Spleen (tissue), 11 donors: ENCODE measurements at regions not wholly inside any gene's neighbourhood (a gene's known extent, or its start where the extent isn't known, plus 50 kb on each side); places are given as distances from the start of the nearest gene placed in this dataset.

ENCODE experiments used
- DNase-seq: peaks from one replicate; pipeline ENCODE4 v3.0.0-alpha.2; 2020
- H3K27ac ChIP-seq, 8 donors: fragments of 200-600 bp; sonication (generic) in 7 of 8; 1 replicate in 4 of 8; 2 replicates in 4 of 8; pipeline versions ENCODE4 v1.5.0 to v1.8.0; 2016 to 2021; ENCODE audit warnings: inconsistent platforms in 4 of 8, mild to moderate bottlenecking in 4 of 8, moderate library complexity in 1 of 8
- H3K27me3 ChIP-seq, 7 donors: fragments of 200-600 bp; sonication (generic) in 6 of 7; replicated peaks in 1 of 7; 1 replicate in 4 of 7; 2 replicates in 3 of 7; pipeline versions ENCODE4 v1.5.0 to v1.8.0; 2016 to 2021; ENCODE audit warnings: inconsistent platforms in 3 of 7, mild to moderate bottlenecking in 1 of 7
- H3K36me3 ChIP-seq, 6 donors: fragments of 200-600 bp; sonication (generic) in 5 of 6; 1 replicate in 4 of 6; 2 replicates in 2 of 6; pipeline versions ENCODE4 v1.5.0 to v1.8.0; 2016 to 2021; ENCODE audit warnings: inconsistent platforms in 2 of 6
- H3K4me1 ChIP-seq, 6 donors: fragments of 200-600 bp; sonication (generic) in 5 of 6; 1 replicate in 3 of 6; 2 replicates in 3 of 6; pipeline versions ENCODE4 v1.5.0 to v1.8.0; 2016 to 2021; ENCODE audit warnings: inconsistent platforms in 3 of 6
- H3K4me3 ChIP-seq, 8 donors: fragments of 200-600 bp; sonication (generic) in 7 of 8; 1 replicate in 4 of 8; 2 replicates in 4 of 8; pipeline versions ENCODE4 v1.5.0 to v1.8.0; 2016 to 2021; ENCODE audit warnings: inconsistent platforms in 4 of 8, mild to moderate bottlenecking in 4 of 8, moderate library complexity in 2 of 8
- H3K9me3 ChIP-seq, 8 donors: fragments of 200-600 bp; sonication (generic) in 7 of 8; 1 replicate in 4 of 8; 2 replicates in 4 of 8; pipeline versions ENCODE4 v1.5.0 to v1.8.0; 2016 to 2021; ENCODE audit warnings: inconsistent platforms in 4 of 8
- POLR2A ChIP-seq, 3 donors: fragments of 450-650 bp; IDR thresholded peaks; one replicate each; pipeline ENCODE4 v1.5.1; 2017; ENCODE audit warnings: antibody characterized with exemption in 3 of 3, mild to moderate bottlenecking in 1 of 3
- POLR2AphosphoS5 ChIP-seq, 3 donors: sonication (generic); formaldehyde crosslinking; IDR thresholded peaks; one replicate each; pipeline ENCODE4 v1.5.1; 2017; ENCODE audit warnings: antibody characterized with exemption in 3 of 3
- WGBS, 5 donors: extraction: QIAGEN DNeasy Blood & Tissue Kit in 3 of 5; methylation state at CpG; one replicate each; pipeline versions ENCODE4 v1.1.5 to v1.1.7; 2013 to 2018; 5-methylcytosine and 5-hydroxymethylcytosine counted together
- intact Hi-C: fragments of 100-400 bp; cut with DNase I; formaldehyde crosslinking; loops from one replicate; pipeline ENCODE4 v1.15.0; 2023; ENCODE audit warnings: low total_unique reads
- TF ChIP-seq, protein P1 (sequence below), 11 experiments: fragments of 200-600 bp in 7 of 11; fragments of 450-650 bp in 4 of 11; sonication (generic) in 4 of 11; IDR thresholded peaks in 8 of 11; conservative IDR thresholded peaks in 3 of 11; 1 replicate in 7 of 11; 2 replicates in 4 of 11; pipeline versions ENCODE4 v1.4.0 to v1.8.0; 2016 to 2021; ENCODE audit warnings: antibody characterized with exemption in 11 of 11, inconsistent platforms in 4 of 11, mild to moderate bottlenecking in 1 of 11
- donor health status: healthy with polysubstance abuse.
- donor health status: DM: no; HTN: no; CAD: no; lungs with moderate emphysema.
- donor health status: DM: no; HTN: no; CAD: no.
- donor health status: Bipolar disorder and iron deficiency.
- donor health status: healthy.
- donor health status: DM: no; HTN: no; CAD: no.
- donor health status: DM: yes; HTN: yes; CAD: no.

DNA sequence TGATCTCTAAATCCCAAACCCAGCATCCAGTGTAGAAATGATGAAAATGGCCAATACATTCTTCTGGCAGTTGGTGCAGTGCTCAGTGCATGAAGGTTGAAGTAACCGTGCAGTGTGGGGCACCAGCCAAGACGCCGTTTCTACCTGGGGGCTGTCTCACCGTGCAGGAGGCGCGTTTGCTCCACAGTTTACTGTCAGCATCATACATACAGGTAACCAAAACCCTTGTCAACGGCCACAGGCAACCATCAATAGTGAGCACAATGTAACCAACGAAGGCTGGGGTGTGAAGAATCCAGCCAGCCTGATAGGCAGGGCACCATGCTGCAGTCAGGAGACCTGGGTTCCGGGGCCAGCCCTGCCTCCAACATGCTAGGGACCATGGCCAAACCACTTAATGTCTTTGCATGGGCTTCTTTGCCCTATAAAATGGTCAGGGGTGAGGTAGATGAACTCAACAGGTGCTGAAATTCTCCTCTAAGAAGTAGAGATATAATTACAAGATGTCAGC, 127.5 kb upstream of the ID2 start:
- Histone ChIP-seq H3K27ac (no peak overlapping the region), H3K27me3 (no peaks in the 10 kb centered on the region), H3K4me3 (no peak overlapping the region), H3K36me3 (no peaks in the 10 kb centered on the region), H3K9me3 (peaks cover 0 to 19% (median 10%) of the 10 kb centered on the region in 8 donors), H3K4me1 (peaks cover 0 to 16% (median 4%) of the 10 kb centered on the region in 6 donors)
- DNase-seq: peak; percentile 36
- intact Hi-C loops: no loop called here
- WGBS, 5 donors: 94 to 97% (median 96%) methylated on average over 9 of the region's 9 CpGs
- TF ChIP-seq, protein P1, sequence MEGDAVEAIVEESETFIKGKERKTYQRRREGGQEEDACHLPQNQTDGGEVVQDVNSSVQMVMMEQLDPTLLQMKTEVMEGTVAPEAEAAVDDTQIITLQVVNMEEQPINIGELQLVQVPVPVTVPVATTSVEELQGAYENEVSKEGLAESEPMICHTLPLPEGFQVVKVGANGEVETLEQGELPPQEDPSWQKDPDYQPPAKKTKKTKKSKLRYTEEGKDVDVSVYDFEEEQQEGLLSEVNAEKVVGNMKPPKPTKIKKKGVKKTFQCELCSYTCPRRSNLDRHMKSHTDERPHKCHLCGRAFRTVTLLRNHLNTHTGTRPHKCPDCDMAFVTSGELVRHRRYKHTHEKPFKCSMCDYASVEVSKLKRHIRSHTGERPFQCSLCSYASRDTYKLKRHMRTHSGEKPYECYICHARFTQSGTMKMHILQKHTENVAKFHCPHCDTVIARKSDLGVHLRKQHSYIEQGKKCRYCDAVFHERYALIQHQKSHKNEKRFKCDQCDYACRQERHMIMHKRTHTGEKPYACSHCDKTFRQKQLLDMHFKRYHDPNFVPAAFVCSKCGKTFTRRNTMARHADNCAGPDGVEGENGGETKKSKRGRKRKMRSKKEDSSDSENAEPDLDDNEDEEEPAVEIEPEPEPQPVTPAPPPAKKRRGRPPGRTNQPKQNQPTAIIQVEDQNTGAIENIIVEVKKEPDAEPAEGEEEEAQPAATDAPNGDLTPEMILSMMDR (IDR thresholded peaks at IDR 0.05 in 8 of 11, conservative IDR thresholded peaks at IDR 0.05 in 3 of 11): no peak
- TF ChIP-seq POLR2A (IDR thresholded peaks at IDR 0.05): no peak
- no peak for TF ChIP-seq POLR2AphosphoS5 (IDR thresholded peaks at IDR 0.05)

DNA sequence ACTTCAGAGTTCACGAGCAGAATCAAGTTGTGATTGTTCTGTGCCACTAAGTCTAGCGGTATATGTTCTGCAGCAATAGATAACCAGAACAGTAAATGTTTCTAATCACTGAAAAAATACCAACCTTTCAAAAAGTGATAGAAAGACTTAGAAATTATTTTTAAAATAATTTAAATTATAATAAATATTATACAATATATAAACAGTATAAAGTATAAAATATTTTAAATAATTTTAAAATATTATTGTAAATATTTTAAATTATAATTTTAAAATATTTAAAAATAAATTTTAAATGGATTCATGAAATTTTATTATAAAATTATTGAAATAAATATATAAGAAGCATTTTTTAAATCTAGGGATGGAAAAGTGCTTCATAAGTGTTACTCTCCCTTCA, 126.3 kb upstream of the ID2 start:
- Histone ChIP-seq H3K36me3 (no peaks in the 10 kb centered on the region), H3K4me1 (peaks cover 0 to 16% (median 4%) of the 10 kb centered on the region in 6 donors), H3K27ac (no peak overlapping the region), H3K4me3 (no peak overlapping the region), H3K27me3 (no peaks in the 10 kb centered on the region), H3K9me3 (peaks cover 0 to 31% (median 21%) of the 10 kb centered on the region in 8 donors)
- WGBS, 5 donors: 97 to 100% (median 99%) methylated on average over 2 of the region's 2 CpGs
- no peak for DNase-seq
- TF ChIP-seq, protein P1 (IDR thresholded peaks at IDR 0.05 in 8 of 11, conservative IDR thresholded peaks at IDR 0.05 in 3 of 11): no peak
- TF ChIP-seq POLR2A (IDR thresholded peaks at IDR 0.05) (no peak), POLR2AphosphoS5 (IDR thresholded peaks at IDR 0.05) (no peak)
- intact Hi-C loops: no loop called here

DNA sequence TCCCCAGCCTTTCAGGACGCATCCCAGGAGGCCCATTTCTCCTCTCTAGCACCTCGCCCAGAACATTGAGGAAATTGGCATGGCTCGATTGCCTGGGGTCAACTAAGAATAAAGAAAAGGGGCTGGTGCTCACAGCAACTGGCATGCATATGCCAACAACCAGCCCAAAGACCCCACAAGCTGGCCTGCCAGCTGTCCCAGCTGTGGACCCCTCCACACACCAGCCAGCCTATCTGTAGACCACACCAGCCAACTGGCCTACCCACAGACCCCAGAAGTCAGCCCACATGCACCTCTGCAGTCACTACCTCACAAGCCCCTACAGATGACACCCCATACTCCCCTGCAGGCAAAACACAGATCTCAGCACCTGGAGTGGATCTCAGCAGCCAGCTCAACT, 123.8 kb upstream of the ID2 start:
- DNase-seq: no peak
- no peak overlapping the region for H3K4me3 ChIP-seq
- H3K36me3 ChIP-seq: no peaks in the 10 kb centered on the region
- WGBS, 5 donors: 95 to 100% (median 97%) methylated on average over 3 of the region's 3 CpGs
- no peaks in the 10 kb centered on the region for H3K4me1 ChIP-seq
- H3K27ac ChIP-seq: no peak overlapping the region
- intact Hi-C loops: no loop called here
- H3K27me3 ChIP-seq: no peaks in the 10 kb centered on the region
- no peak for TF ChIP-seq POLR2AphosphoS5 (IDR thresholded peaks at IDR 0.05)
- TF ChIP-seq POLR2A (IDR thresholded peaks at IDR 0.05): no peak
- TF ChIP-seq, protein P1 (IDR thresholded peaks at IDR 0.05 in 8 of 11, conservative IDR thresholded peaks at IDR 0.05 in 3 of 11): no peak
- H3K9me3 ChIP-seq: peaks cover 0 to 47% (median 38%) of the 10 kb centered on the region in 8 donors

DNA sequence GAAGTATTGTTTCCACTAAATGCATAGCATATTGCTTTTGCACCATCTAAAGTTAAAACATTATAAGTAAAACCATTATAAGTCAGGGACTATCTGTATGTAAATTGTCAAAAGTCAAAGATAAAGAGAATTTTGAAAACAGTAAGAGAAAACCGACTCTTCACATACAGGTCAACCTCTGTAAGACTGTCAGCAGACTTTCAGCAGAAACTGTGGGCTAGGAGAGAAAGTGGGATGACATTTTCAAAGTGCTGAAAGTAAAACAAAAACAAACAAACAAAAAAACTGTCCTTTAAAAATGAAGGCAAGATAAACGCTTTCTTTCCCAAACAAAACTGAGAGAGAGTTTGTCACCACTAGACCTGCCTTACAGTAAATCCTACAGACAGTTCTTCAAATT, 122.9 kb upstream of the ID2 start:
- WGBS, 5 donors: 92 to 99% (median 95%) methylated on average over 2 of the region's 2 CpGs
- Histone ChIP-seq H3K4me3 (no peak overlapping the region), H3K9me3 (peaks cover 0 to 47% (median 38%) of the 10 kb centered on the region in 8 donors), H3K27me3 (no peaks in the 10 kb centered on the region), H3K27ac (no peak overlapping the region), H3K36me3 (no peaks in the 10 kb centered on the region), H3K4me1 (no peaks in the 10 kb centered on the region)
- TF ChIP-seq POLR2A (IDR thresholded peaks at IDR 0.05) (no peak), POLR2AphosphoS5 (IDR thresholded peaks at IDR 0.05) (no peak)
- TF ChIP-seq, protein P1 (IDR thresholded peaks at IDR 0.05 in 8 of 11, conservative IDR thresholded peaks at IDR 0.05 in 3 of 11): no peak
- no peak for DNase-seq
- intact Hi-C loops: no loop called here
